ENCODE measurements at regions not wholly inside any gene's neighbourhood (a gene's known extent, or its start where the extent isn't known, plus 50 kb on each side); places are given as distances from the start of the nearest gene placed in this dataset.

DNA sequence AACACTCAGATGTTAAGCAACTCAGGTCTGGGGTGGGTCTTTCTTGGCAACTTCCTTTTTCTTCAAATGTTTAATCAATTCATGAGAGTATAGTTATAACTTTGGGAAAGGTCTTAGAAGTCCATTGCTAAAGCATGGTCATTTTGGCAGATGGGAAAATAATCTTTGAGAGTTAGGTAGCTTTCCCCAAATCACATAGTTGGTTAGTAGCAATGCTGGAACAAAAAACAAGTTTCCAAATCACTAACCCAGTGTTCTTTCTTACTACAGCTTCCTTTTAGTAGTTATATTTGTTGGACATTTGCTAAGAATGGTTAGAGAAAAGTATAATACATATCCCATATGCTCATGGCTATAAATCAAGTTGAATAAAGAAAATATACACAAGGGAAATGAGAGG, 185.2 kb upstream of the SLC14A2 start:
- DNase-seq (ENCODE audit: low read depth in 2 of 2) = no peak

GRCh38 chr18:45435810-45436209, 179.5 kb upstream of the SLC14A2 start:
- DNase-seq (ENCODE audit: low read depth in 2 of 2) = no peak

DNA sequence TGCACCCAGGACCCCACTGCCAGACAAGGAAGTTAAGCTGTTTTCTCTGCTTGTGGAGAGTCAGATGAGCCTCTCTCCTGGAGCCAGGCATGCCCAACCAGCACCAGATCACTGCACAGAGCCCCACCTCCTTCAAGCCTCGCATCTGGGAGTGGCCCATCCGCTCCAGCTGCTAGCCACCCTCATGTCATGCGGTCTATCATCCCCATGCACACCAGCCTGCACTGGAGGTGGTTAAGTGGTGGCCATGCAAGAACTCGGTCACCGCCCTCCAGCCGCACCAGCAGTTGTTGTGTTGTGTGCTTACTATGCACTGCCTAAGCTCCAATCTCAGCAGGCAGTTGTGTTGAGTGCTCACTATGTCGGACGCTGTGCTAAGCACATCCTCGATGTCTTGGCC, 177.9 kb upstream of the SLC14A2 start:
- DNase-seq (ENCODE audit: low read depth in 2 of 2) = no peak

DNA sequence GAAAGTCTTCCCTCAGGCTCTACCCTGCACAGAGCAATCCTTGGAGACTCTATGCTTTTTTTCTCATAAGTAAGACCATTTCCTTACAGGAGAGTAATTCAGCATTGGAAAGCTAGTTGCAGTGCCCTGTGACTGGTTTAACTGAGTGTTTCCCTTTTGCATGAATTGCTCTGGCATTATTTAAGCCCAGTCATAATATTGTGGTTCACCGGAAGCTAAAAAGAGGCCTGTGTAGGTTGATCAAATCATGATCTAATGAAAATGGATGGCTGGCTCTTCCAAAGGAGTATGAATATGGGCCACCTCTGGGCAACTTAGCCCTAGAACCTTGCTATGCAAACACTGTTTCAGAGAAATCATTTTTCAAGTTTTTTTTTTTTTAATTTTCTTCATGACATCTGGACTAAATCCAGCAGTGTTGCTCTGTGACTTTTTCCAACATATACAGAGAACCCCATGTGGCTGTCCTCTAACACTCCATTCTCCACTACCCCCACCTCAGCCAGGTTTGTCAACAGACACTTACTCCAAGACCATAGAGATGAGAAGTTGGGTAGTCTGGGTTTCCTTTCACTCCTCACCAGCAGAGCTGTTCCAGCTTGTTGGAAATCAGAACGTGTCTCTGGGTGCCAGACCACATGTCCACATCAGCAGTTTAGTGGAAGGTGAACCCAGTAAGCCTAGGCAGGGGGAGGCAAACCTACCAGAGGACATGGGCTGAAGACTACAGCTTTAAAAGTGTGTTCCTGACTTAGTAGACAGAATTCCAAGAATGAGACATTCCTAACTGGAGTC, 175.2 kb upstream of the SLC14A2 start:
- DNase-seq (ENCODE audit: low read depth in 2 of 2) = no peak

GRCh38 chr18:45441110-45441847, 174.0 kb upstream of the SLC14A2 start:
- DNase-seq (ENCODE audit: low read depth in 2 of 2) = no peak

DNA sequence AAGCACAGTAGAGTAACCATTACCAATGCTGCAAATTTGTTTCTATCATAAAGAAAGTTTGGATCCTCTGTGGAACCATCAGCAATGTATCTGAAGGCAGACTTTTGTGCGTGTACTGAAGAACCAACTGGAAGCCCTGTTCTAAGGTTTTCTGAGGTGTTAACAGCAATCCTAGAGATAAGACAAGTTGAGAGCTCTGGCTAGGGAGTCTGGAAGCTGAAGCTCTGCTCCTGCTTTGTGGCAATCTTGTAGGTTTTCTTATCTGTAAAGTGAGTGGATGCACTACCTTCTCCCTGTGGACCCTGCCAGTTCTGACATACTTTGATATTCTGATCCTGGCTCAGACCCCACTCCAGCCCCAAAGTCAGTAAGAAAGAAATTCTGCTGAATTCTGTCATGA, 171.2 kb upstream of the SLC14A2 start:
- DNase-seq (ENCODE audit: low read depth in 2 of 2) = no peak

- no peak for DNase-seq (ENCODE audit: low read depth in 2 of 2)
Measured at GRCh38 chr18:45447355-45448265, 167.7 kb upstream of the SLC14A2 start.

GRCh38 chr18:45448871-45449270, 166.4 kb upstream of the SLC14A2 start:
- no peak for DNase-seq (ENCODE audit: low read depth in 2 of 2)

- no peak for DNase-seq (ENCODE audit: low read depth in 2 of 2)
Measured at GRCh38 chr18:45449418-45450227, 165.7 kb upstream of the SLC14A2 start.

- no peak for DNase-seq (ENCODE audit: low read depth in 2 of 2)
Measured at GRCh38 chr18:45456090-45457021, 158.9 kb upstream of the SLC14A2 start.

- no peak for DNase-seq (ENCODE audit: low read depth in 2 of 2)
Measured at GRCh38 chr18:45458033-45458432, 157.2 kb upstream of the SLC14A2 start.

DNA sequence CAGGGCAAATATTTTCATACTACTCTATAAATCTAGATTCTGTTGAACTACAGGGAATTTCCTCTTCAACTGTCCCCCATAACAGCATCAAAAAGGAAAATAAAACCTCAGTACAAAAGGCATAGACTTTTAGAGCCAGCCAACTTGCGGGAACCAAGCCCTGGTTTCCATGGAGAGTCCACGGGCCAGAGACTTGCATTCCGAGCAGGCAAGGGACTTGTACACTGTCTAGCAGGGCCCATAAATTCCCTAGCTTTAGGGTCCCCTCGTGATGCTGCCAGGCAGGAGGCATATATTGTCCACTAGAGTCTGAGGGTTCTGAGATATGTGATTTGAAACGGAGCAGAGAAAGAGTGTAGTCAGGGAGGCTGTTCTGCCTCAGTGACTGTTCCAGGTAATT, 153.1 kb upstream of the SLC14A2 start:
- DNase-seq (ENCODE audit: low read depth in 2 of 2) = no peak

DNA sequence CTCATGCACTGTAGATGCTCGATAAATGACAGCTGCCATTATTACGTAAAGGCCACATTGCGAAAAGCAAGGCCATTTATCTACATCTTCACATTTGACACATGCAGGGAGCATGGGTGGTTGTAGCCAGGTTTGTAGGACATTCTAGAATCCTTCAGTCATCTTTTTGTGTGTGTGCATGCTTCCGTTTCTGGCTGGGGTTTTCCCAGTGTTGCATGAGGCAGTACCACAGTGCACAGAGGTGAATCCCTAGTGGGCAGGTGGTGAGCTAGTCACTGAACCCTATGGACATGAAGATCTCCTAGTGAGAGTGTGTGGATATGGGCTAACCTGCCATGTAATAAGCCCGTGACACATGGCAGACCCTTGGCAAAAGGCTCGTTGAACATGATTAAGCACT, 151.8 kb upstream of the SLC14A2 start:
- no peak for DNase-seq (ENCODE audit: low read depth in 2 of 2)

- no peak for DNase-seq (ENCODE audit: low read depth in 2 of 2)
Measured at GRCh38 chr18:45464619-45465018, 150.7 kb upstream of the SLC14A2 start.

DNA sequence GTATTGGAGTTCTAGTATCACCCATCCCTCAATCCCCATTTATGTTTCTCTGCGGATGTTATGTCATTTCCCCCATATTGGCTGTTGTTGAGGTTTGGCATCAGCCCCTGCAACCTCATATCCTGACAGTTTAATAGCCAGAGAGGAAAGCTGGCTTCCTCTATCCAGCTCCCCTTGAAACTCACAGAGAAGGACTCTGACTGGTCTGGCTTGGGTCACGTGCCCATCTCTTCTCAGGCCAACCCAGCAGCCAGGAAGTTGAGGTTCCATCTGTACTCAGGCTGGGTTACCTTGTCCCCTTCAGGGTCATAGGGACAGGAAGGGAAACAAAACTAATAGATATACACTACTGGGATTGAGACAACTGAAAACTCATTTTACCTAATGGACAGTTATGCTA, 148.0 kb upstream of the SLC14A2 start:
- no peak for DNase-seq (ENCODE audit: low read depth in 2 of 2)

DNA sequence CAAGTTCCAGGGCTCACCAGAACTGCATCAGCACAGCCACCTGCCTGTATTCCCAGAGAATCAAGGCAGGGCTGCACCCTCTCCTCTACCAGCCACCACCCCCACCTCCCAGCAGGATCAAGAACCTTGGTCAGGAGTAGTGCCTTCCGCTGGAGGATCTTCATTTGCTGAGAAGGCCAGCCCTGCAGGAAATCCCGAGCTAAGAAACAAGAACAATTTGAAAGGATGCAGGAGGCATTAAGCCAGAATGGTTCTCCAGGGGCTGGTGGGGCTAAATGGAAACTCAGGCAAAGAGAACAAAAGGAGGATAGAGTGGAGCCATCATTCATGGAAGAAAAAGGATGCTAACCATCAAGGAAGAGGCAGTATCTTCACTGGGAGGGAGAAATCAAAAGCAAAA, 147.3 kb upstream of the SLC14A2 start:
- DNase-seq (ENCODE audit: low read depth in 2 of 2) = no peak

GRCh38 chr18:45478889-45479288, 136.4 kb upstream of the SLC14A2 start:
- DNase-seq (ENCODE audit: low read depth in 2 of 2) = no peak

DNA sequence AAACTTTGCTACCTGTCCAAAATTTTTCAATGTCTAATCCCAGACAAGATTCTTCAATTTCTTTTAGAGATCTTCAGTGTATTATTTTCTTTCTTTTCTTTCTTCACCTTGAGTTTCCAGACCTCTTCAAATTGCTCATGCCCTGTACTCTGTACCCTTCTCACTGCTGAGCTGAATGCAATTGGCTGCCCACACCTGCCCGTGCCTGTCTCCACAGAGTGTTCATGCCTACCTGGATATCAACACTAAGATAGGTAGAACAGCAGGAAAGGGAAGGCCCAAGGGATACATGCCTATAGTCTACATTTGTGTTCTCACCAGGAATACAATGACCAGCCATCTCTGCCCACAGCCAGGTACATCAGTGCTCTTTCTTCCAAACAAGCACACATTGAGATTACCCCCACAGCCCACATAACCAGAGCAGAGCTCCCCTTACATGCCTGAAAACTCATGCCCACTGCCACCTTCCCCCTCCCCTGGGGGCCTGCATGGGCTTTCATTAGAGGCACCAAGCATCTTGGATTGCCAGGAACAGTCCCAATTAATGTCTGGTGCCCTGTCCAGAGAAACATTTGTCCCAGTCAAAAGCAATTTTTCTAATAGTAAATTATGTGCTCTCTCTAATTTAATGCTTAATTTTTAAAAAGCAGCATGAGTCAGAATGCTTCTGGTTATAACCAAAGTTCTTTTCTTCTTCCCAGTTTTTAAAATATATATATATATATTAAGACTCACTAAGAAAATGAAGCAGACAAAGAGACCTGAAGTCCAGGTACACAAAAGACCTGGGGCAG, 134.9 kb upstream of the SLC14A2 start:
- no peak for DNase-seq (ENCODE audit: low read depth in 2 of 2)

- DNase-seq (ENCODE audit: low read depth in 2 of 2) = no peak
Measured at GRCh38 chr18:45481821-45482220, 133.5 kb upstream of the SLC14A2 start.

Data from fibroblast of skin of left quadriceps (primary cell).